Gastrocnemius medialis (tissue), 4 donors: ENCODE measurements at regions not wholly inside any gene's neighbourhood (a gene's known extent, or its start where the extent isn't known, plus 50 kb on each side); places are given as distances from the start of the nearest gene placed in this dataset.

Source experiments
- ATAC-seq, 2 donors: fragments of 150-250 bp; one replicate each; pipeline ENCODE4 v1.9.1; 2016
- DNase-seq, 2 donors: peaks; one replicate each; pipeline ENCODE4 v3.0.0-alpha.2; 2019
- H3K27ac ChIP-seq, 4 donors: fragments of 200-600 bp; sonication (generic); 1 replicate in 1 of 4; 2 replicates in 3 of 4; pipeline ENCODE4 v1.5.1; 2016 to 2018; ENCODE audit warnings: mild to moderate bottlenecking in 2 of 4, moderate library complexity in 1 of 4
- H3K27me3 ChIP-seq, 3 donors: fragments of 200-600 bp; sonication (generic) in 2 of 3; 1 replicate in 1 of 3; 2 replicates in 2 of 3; pipeline versions ENCODE4 v1.5.1 to v1.6.0; 2016 to 2019; ENCODE audit warnings: mild to moderate bottlenecking in 1 of 3, moderate library complexity in 1 of 3
- H3K36me3 ChIP-seq, 2 donors: fragments of 200-600 bp; sonication (generic) in 1 of 2; one replicate each; pipeline ENCODE4 v1.5.1; 2017 to 2018
- H3K4me1 ChIP-seq, 2 donors: fragments of 200-600 bp; sonication (generic) in 1 of 2; one replicate each; pipeline ENCODE4 v1.5.1; 2016 to 2017; ENCODE audit warnings: mild to moderate bottlenecking in 2 of 2
- H3K4me3 ChIP-seq, 4 donors: fragments of 200-600 bp; sonication (generic) in 3 of 4; 1 replicate in 1 of 4; 2 replicates in 3 of 4; pipeline ENCODE4 v1.5.1; 2016 to 2019; ENCODE audit warnings: mild to moderate bottlenecking in 2 of 4
- H3K9me3 ChIP-seq, 3 donors: fragments of 200-600 bp; sonication (generic) in 2 of 3; 1 replicate in 1 of 3; 2 replicates in 2 of 3; pipeline ENCODE4 v1.5.1; 2016 to 2019
- POLR2A ChIP-seq, 2 donors: fragments of 450-650 bp; IDR thresholded peaks; one replicate each; pipeline ENCODE4 v1.6.1; 2017; ENCODE audit warnings: antibody characterized with exemption in 2 of 2, mild to moderate bottlenecking in 2 of 2, moderate library complexity in 2 of 2
- in situ Hi-C, 4 donors: fragments of 200-750 bp; cut with MboI; loops; one replicate each; pipeline versions ENCODE4 v1.15.0 to v1.8.0; 2017; ENCODE audit warnings: low sequenced_read_pairs in 4 of 4
- intact Hi-C: fragments of 100-400 bp; cut with DNase I; formaldehyde crosslinking; loops from one replicate; pipeline ENCODE4 v1.15.1; 2023; ENCODE audit warnings: low total_unique reads
- TF ChIP-seq, protein P1 (sequence below), 5 experiments: fragments of 450-650 bp in 3 of 5; fragments of 200-600 bp in 2 of 5; sonication (generic) in 2 of 5; IDR thresholded peaks in 4 of 5; conservative IDR thresholded peaks in 1 of 5; 1 replicate in 4 of 5; 2 replicates in 1 of 5; pipeline ENCODE4 v1.5.1; 2016 to 2019; ENCODE audit warnings: antibody characterized with exemption in 5 of 5, mild to moderate bottlenecking in 3 of 5, moderate library complexity in 3 of 5

DNA sequence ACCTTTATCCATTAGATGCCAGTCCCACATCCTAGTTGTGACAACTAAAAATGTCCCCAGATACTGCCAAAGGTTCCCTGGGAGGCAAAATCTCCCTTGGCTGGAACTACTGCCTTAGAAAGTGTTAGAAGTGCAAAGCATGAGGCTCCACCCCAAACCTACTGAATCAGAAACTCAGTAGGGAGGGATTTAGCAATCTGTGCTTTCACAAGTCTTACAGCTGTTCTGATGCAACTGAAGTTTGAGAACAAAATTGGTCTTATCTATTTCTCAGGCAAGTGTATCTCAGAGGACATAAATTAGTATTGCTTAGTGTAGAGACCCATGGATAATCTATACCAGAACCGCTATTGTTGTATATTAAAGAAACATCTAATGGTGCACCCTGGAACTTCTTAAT lies 70.2 kb downstream of the CLDN1 start:
- H3K27me3 ChIP-seq: no peaks in the 10 kb centered on the region
- DNase-seq (no peak), ATAC-seq (no peak)
- no peaks in the 10 kb centered on the region for H3K9me3 ChIP-seq
- in situ Hi-C loops (no loop called here), intact Hi-C loops (no loop called here)
- no peaks in the 10 kb centered on the region for H3K4me1 ChIP-seq
- TF ChIP-seq, protein P1, sequence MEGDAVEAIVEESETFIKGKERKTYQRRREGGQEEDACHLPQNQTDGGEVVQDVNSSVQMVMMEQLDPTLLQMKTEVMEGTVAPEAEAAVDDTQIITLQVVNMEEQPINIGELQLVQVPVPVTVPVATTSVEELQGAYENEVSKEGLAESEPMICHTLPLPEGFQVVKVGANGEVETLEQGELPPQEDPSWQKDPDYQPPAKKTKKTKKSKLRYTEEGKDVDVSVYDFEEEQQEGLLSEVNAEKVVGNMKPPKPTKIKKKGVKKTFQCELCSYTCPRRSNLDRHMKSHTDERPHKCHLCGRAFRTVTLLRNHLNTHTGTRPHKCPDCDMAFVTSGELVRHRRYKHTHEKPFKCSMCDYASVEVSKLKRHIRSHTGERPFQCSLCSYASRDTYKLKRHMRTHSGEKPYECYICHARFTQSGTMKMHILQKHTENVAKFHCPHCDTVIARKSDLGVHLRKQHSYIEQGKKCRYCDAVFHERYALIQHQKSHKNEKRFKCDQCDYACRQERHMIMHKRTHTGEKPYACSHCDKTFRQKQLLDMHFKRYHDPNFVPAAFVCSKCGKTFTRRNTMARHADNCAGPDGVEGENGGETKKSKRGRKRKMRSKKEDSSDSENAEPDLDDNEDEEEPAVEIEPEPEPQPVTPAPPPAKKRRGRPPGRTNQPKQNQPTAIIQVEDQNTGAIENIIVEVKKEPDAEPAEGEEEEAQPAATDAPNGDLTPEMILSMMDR (IDR thresholded peaks at IDR 0.05 in 4 of 5, conservative IDR thresholded peaks at IDR 0.05 in 1 of 5): no peak
- TF ChIP-seq POLR2A (IDR thresholded peaks at IDR 0.05): no peak
- no peaks in the 10 kb centered on the region for H3K36me3 ChIP-seq
- H3K4me3 ChIP-seq: no peak overlapping the region
- no peak overlapping the region for H3K27ac ChIP-seq

- intact Hi-C loops: no loop called here
- TF ChIP-seq POLR2A (IDR thresholded peaks at IDR 0.05): no peak
- TF ChIP-seq, protein P1 (IDR thresholded peaks at IDR 0.05 in 4 of 5, conservative IDR thresholded peaks at IDR 0.05 in 1 of 5): no peak
- DNase-seq (no peak), ATAC-seq (no peak)
- no peaks in the 10 kb centered on the region for H3K4me1 ChIP-seq
- H3K36me3 ChIP-seq: no peaks in the 10 kb centered on the region
- in situ Hi-C loops: no loop called here
- no peaks in the 10 kb centered on the region for H3K9me3 ChIP-seq
- no peak overlapping the region for H3K4me3 ChIP-seq
- no peaks in the 10 kb centered on the region for H3K27me3 ChIP-seq
- no peak overlapping the region for H3K27ac ChIP-seq
Measured at GRCh38 chr3:190249414-190249813, 72.8 kb downstream of the CLDN1 start.

GRCh38 chr3:190242147-190242546 lies 80.1 kb downstream of the CLDN1 start:
- no peaks in the 10 kb centered on the region for H3K9me3 ChIP-seq
- no peaks in the 10 kb centered on the region for H3K27me3 ChIP-seq
- no peaks in the 10 kb centered on the region for H3K4me1 ChIP-seq
- in situ Hi-C loops: no loop called here
- H3K36me3 ChIP-seq: no peaks in the 10 kb centered on the region
- no peak overlapping the region for H3K27ac ChIP-seq
- intact Hi-C loops: no loop called here
- no peak overlapping the region for H3K4me3 ChIP-seq
- no peak for ATAC-seq
- TF ChIP-seq, protein P1 (IDR thresholded peaks at IDR 0.05 in 4 of 5, conservative IDR thresholded peaks at IDR 0.05 in 1 of 5): no peak
- no peak for TF ChIP-seq POLR2A (IDR thresholded peaks at IDR 0.05)
- no peak for DNase-seq

DNA sequence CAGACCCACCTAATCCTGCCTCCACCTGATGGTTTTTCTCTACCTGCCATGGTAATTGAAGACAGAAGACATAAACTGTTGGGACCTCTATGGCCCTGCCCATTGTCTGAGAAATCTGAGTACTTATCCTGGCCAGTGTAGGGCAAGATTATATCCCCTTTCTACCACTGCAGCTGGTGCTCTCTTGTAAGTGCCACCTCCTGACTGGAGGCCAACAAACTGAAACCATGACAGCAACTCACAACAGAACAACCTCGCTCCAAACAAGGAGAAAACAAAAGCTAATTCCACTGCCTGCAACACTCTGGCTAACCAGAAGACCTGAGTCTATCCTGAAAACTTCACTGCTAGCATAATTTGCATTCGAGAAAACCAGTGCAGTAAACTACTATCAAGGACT lies 82.9 kb downstream of the CLDN1 start:
- Histone ChIP-seq H3K27me3 (no peaks in the 10 kb centered on the region), H3K4me1 (no peaks in the 10 kb centered on the region), H3K9me3 (no peaks in the 10 kb centered on the region), H3K36me3 (no peaks in the 10 kb centered on the region), H3K4me3 (no peak overlapping the region), H3K27ac (no peak overlapping the region)
- TF ChIP-seq, protein P1 (IDR thresholded peaks at IDR 0.05 in 4 of 5, conservative IDR thresholded peaks at IDR 0.05 in 1 of 5): no peak
- TF ChIP-seq POLR2A (IDR thresholded peaks at IDR 0.05): no peak
- DNase-seq: no peak
- ATAC-seq: no peak
- intact Hi-C loops: no loop called here
- in situ Hi-C loops: no loop called here

- H3K27me3 ChIP-seq: no peaks in the 10 kb centered on the region
- in situ Hi-C loops (no loop called here), intact Hi-C loops (no loop called here)
- H3K36me3 ChIP-seq: no peaks in the 10 kb centered on the region
- ATAC-seq (no peak), DNase-seq (no peak)
- H3K27ac ChIP-seq: no peak overlapping the region
- no peak overlapping the region for H3K4me3 ChIP-seq
- no peaks in the 10 kb centered on the region for H3K4me1 ChIP-seq
- no peak for TF ChIP-seq POLR2A (IDR thresholded peaks at IDR 0.05)
- TF ChIP-seq, protein P1 (IDR thresholded peaks at IDR 0.05 in 4 of 5, conservative IDR thresholded peaks at IDR 0.05 in 1 of 5): no peak
- no peaks in the 10 kb centered on the region for H3K9me3 ChIP-seq
Measured at GRCh38 chr3:190238871-190239270, 83.4 kb downstream of the CLDN1 start.
